HG03025 (cell line): ENCODE measurements at regions not wholly inside any gene's neighbourhood (a gene's known extent, or its start where the extent isn't known, plus 50 kb on each side); places are given as distances from the start of the nearest gene placed in this dataset.
"Not testable (repeated sequence)": the region's sequence is repeated elsewhere in the genome, so short reads cannot be mapped to it uniquely, and the experiment has no call there.

Source experiments
- ATAC-seq: cut with Tn5 transposase; IDR thresholded peaks from one replicate; pipeline ENCODE4 v1.9.1; 2021; ENCODE audit warnings: mild to moderate bottlenecking, moderate library complexity; ENCODE audit not compliant: unreplicated experiment, low FRiP score

DNA sequence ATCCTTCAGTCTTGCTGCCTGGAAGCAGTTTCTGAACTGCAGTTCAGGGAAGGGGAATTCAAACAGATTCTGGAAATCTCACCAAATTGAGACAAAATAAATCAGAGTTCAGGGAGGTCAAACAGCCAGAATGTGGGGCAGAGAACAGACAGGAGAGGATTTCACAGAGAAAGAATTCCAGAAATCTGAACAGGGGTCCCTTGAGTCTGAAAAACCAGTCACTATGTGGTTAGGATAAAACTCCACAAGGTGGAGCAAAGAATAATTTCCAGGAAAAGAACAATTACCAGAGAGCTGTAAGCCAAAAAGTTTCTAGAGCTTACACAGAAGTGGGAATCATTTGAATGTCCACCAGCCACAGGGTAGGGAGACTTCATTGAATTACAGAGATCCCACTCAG, 84.7 kb downstream of the URB2 start:
- ATAC-seq, result no peak

DNA sequence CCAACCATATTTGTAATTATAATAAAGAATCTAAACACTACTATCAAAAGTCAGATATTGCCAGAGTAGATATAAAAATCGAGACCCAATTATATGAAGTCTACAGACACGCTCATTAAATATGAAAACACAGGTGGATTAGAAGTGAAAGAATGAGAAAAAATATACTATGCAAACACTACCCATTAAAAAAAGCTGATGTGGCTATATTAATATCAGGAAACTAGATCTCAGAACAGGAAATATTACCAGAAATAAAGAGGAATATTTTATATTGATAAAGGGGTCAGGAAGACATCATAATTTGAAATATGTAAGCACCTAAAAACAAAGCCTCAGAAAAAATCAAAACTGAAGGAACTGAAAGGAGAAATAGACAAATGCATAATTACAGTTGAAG, 88.3 kb downstream of the URB2 start:
- no peak for ATAC-seq

DNA sequence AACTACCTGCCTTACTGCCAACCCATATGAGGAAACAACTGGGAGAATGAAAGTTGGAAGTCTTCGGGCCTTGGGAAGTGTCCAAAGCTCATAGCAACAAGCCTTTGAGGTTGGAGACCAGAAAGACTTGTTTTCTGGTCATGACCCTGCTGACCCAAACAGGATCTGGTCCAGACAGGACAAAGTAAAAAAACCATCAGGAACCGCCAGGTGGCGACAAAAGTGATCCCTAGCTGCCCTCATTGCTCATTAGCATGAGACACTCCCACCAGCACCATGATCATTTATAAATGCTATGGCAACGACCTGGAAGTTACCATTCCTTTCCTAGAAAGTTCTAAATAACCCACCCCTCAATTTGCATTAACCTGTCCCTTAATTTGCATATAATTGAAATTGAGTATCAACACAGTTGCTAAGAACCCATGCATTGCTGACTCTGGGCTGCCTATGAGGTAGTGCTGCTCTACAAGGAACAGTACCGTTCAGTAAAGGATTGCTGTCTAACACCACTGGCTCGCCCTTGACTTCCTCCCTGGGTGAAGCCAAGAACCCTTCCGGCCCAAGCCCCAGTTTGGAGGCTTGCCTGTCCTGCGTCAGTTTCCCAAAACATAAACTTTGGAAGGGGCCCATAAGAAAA, 89.0 kb downstream of the URB2 start:
- ATAC-seq, result no peak

- ATAC-seq, result no peak
These were observed 90.0 kb downstream of the URB2 start for GRCh38 chr1:229716069-229716468.

GRCh38 chr1:229716704-229717103, 90.7 kb downstream of the URB2 start:
- no peak for ATAC-seq

DNA sequence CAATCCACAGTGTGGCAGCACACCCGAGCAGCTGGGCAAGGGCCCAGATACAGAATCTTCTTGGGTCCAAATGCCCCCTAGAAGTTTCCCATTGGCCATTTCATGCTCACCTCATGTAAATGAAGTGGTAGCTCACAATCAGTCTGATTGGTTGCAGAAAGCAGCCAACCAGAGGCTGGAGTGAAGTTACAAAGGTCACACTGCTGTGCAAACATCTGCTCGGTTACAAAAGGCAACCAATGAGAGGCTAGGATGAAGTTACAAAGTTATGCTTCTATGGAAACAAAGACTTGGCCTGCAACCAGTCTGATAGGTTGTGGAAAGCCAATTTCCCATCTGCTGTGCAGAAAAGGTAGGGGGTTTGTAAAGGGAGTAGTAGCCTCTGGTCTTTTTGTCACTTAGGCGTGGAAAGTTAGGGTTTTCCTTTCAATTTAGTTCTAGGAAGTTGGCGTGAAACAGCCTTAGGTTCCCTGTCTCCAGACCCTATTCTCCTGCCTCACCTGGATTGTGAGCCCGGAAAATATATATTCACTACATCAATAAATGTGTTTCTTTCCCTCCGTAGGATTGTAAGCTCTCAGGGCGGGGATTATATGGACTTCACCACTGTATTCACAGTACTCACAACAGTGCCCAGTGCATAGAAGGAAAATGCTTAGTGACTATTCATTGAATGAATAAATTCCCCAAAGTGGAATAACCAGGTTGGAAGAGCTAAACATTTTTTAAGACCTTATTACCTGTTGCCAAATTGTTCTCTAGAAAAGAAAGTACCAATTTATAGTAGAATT, 91.9 kb downstream of the URB2 start:
- ATAC-seq, result no peak

- no peak for ATAC-seq
These were observed 100.0 kb downstream of the URB2 start for GRCh38 chr1:229726061-229726460.

DNA sequence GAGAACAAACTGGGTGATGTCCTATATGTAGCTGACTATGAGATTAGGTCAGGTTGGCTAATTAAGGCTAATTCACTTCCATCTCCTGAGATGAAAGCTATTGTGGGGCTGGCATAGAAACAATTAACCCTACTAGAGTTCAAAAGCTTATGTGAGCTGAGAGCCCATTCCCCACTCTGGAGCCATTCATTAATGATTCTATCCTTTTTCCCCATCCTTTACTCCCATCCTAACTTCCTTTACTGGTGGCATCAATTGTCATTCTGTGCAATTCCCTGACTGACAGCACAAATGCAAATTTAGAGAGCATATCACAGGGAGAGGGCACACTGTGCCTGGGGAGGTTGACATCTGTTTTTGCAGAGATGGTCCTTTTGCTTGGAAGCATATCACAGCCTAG, 103.9 kb downstream of the URB2 start:
- no peak for ATAC-seq

GRCh38 chr1:229730573-229730972, 104.5 kb downstream of the URB2 start:
- ATAC-seq, result no peak

DNA sequence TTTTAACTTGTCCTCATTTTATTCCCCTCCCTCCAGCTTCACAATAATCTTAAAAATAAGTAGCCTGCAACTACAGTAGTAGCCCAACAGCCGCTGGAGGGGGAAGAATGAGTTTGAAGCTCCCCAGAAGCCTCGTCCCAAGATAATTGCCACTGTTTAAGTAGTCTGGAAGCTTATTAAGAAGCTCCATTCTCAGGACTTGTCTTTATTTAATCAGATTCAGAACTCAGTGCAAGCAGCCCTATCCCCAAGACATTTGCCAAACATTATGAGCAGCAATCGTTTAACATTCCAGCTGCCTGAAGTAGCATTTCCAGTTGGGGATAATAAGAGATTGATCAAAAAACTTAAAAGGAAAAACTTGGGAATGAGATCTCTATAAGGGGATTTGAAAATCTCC, 106.0 kb downstream of the URB2 start:
- no peak for ATAC-seq

- ATAC-seq, result no peak
These were observed 110.3 kb downstream of the URB2 start for GRCh38 chr1:229736376-229736775.

- ATAC-seq, result not testable (repeated sequence)
These were observed 116.6 kb downstream of the URB2 start for GRCh38 chr1:229742614-229743013.

DNA sequence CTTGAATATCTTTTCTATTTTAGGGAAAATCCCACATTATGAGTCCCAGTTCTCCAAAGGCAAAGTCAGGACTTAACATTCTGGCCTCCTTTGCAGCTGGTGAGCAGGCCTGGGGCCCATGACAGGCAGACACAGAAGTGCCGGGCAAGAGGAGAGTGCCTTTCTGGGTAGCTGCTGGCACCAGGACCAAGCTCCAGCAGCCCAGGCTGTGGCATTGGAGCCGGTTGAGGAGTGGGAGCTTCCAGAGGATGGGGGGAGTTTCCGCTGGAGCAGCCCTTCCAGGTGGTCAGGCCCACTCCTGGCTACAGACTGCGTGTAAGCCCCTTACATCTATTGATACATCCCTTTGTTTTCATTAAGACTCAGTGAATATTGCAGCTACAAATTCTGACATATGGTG, 123.9 kb downstream of the URB2 start:
- no peak for ATAC-seq

GRCh38 chr1:229751610-229752009, 125.6 kb downstream of the URB2 start:
- no peak for ATAC-seq

DNA sequence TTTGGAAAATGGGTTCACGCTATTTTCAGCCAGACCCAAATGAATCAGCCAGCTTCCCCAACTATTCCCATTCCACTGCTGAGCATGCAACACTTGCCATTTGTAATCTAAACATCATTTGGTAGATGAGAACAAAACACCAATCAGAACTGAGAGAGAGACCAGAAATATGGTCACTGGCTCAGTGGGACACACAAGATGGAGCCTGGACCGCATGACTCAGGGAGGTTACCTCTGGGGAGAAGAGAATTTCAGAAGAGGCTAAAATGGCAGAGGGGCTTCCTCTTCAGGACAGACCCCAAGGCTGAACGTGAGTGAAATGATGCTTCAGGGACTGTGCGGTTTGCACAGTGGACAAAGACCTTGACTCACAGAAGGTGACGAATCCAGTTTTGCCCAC, 126.6 kb downstream of the URB2 start:
- ATAC-seq, result no peak

- ATAC-seq, result peak; percentile 53
These were observed 127.9 kb downstream of the URB2 start for GRCh38 chr1:229753764-229754551.

GRCh38 chr1:229756666-229757065, 130.6 kb downstream of the URB2 start:
- no peak for ATAC-seq

GRCh38 chr1:229757226-229757625, 131.2 kb downstream of the URB2 start:
- no peak for ATAC-seq

DNA sequence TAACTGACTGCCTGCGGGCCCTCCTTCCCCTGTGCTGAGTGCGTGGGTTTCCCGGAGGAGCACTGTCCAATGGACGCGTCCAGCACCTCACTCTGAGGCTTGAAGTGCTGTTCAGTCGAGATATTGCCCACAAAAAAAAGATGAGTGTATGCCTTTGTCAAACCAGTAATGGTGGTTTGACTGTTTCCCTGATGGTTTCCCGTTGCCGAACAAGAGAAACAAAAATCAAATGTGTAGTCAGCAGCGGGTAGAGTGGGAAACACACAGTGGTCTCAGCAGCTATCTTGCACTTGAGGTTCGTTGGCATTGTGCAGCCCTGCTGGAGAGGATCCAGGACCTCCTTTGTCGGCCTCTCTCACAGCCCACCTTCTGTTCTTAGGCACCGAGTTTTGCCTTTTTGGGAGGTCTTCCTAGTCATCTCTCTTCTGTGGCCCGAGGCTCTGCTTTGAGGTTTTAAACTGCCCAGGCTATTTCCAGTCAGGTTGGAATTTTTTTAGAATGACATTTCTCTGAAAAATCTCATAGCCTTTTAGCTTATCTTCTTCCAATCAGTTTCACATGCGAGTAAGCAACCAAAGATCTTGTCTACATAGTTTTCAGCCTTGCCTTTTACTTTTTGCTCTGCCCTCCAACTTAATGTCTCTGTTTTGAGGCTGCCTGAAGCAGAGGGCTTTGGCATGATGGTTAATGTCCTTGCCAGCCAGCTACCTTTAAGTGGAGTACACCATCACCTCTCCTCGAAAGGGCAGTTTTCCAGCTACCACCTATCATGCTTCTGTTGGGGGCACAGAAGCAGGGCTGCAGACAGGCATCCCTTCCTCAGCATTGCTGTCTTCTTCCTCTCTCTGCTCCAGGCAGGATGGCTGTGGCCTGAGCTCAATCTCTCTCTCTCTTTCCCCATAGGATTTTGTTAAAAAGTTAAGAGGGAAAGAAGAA, 132.3 kb downstream of the URB2 start:
- no peak for ATAC-seq

DNA sequence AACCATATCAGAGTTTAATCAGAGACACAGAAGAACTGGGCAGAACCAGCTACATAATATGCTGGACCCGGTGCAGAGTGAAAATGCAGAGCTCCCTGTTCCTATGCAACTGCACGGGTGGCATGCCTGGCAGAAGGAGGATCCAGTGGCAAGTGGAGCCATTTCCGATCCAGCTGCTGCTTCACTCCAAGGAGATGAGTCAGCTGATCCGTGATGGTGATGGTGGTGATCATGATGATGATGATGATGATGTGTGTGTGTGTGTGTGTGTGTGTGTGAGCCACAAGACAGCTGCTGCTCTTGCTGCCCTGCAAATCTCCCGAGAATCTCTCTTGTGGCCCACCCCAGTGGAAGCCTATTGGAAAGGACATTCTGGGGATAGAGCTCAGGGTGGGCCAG, 133.0 kb downstream of the URB2 start:
- no peak for ATAC-seq
